T-cell (primary cell): ENCODE measurements at regions not wholly inside any gene's neighbourhood (a gene's known extent, or its start where the extent isn't known, plus 50 kb on each side); places are given as distances from the start of the nearest gene placed in this dataset.
"Not testable (repeated sequence)": the region's sequence is repeated elsewhere in the genome, so short reads cannot be mapped to it uniquely, and the experiment has no call there.

Source experiments
- ATAC-seq, 4 experiments: fragments of 200-7000 bp in 3 of 4; fragments of 150-1000 bp in 1 of 4; cut with Tn5 transposase; replicated peaks in 1 of 4; 1 replicate in 3 of 4; 2 replicates in 1 of 4; pipeline ENCODE4 v1.10.0; 2021; ENCODE audit warnings: moderate library complexity in 3 of 4, mild to moderate bottlenecking in 2 of 4, moderate number of reproducible peaks in 1 of 4
- CTCF ChIA-PET, 2 donors: fragments of 300-600 bp; sonication (Branson Sonifier 250); formaldehyde crosslinking; loops; one replicate each; lab custom pipeline; 2022; ENCODE audit warnings: antibody characterized with exemption in 2 of 2; lab: Charles Lee
- POLR2A ChIA-PET, 2 donors: fragments of 300-600 bp; sonication (Branson Sonifier 250); formaldehyde crosslinking; loops; one replicate each; lab custom pipeline; 2022; ENCODE audit warnings: antibody characterized with exemption in 2 of 2; lab: Charles Lee
- DNase-seq, 35 experiments: peaks; one replicate each; pipeline versions ENCODE4 v3.0.0 to v3.0.0-alpha.2; 2013 to 2023
- H3K27ac ChIP-seq: one replicate; pipeline ENCODE4 v1.5.1; 2013; ENCODE audit warnings: low read length
- H3K27me3 ChIP-seq, 2 experiments: replicated peaks in 1 of 2; 1 replicate in 1 of 2; 2 replicates in 1 of 2; pipeline versions ENCODE4 v1.6.1 to v1.7.0; 2013; ENCODE audit warnings: low read length in 1 of 2, mixed read lengths in 1 of 2; ENCODE audit not compliant: control insufficient read depth in 2 of 2, insufficient read depth in 2 of 2; ENCODE audit errors: extremely low read depth in 1 of 2
- H3K36me3 ChIP-seq, 2 donors: 1 replicate in 1 of 2; 2 replicates in 1 of 2; pipeline versions ENCODE4 v1.6.1 to v1.7.0; 2013; ENCODE audit warnings: low read length in 1 of 2; ENCODE audit not compliant: control insufficient read depth in 2 of 2, insufficient read depth in 1 of 2; ENCODE audit errors: extremely low read depth in 1 of 2
- H3K4me1 ChIP-seq, 2 experiments: 1 replicate in 1 of 2; 2 replicates in 1 of 2; pipeline versions ENCODE4 v1.6.1 to v1.7.0; 2013; ENCODE audit warnings: low read length in 2 of 2, mixed read lengths in 1 of 2; ENCODE audit not compliant: insufficient read depth in 2 of 2, control insufficient read depth in 1 of 2; ENCODE audit errors: extremely low read depth in 1 of 2
- H3K4me3 ChIP-seq, 2 donors: 1 replicate in 1 of 2; 2 replicates in 1 of 2; pipeline versions ENCODE4 v1.5.1 to v1.7.0; 2013; ENCODE audit warnings: mild to moderate bottlenecking in 2 of 2, low read length in 1 of 2, moderate library complexity in 1 of 2; ENCODE audit not compliant: control insufficient read depth in 1 of 2; ENCODE audit errors: extremely low read depth in 1 of 2
- H3K9me3 ChIP-seq: 2 replicates; pipeline ENCODE4 v1.7.0; 2013
- H3K27ac Mint-ChIP-seq, 2 donors: one replicate each; pipeline ENCODE4 v1.8.0; 2020 to 2021; ENCODE audit warnings: mild to moderate bottlenecking in 2 of 2, mixed read lengths in 2 of 2
- H3K27me3 Mint-ChIP-seq, 2 donors: one replicate each; pipeline ENCODE4 v1.8.0; 2021 to 2022; ENCODE audit warnings: mixed read lengths in 2 of 2
- H3K36me3 Mint-ChIP-seq: one replicate; pipeline ENCODE4 v1.8.0; 2021; ENCODE audit warnings: mixed read lengths
- H3K4me1 Mint-ChIP-seq, 3 donors: one replicate each; pipeline ENCODE4 v1.8.0; 2020 to 2022; ENCODE audit warnings: mixed read lengths in 3 of 3, mild to moderate bottlenecking in 1 of 3
- H3K4me3 Mint-ChIP-seq, 3 donors: one replicate each; pipeline ENCODE4 v1.8.0; 2020 to 2022; ENCODE audit warnings: mild to moderate bottlenecking in 3 of 3, mixed read lengths in 3 of 3, moderate library complexity in 3 of 3
- H3K9me3 Mint-ChIP-seq, 3 donors: one replicate each; pipeline ENCODE4 v1.8.0; 2020 to 2022; ENCODE audit warnings: mixed read lengths in 3 of 3
- WGBS: methylation state at CpG from one replicate; pipeline ENCODE4 v1.1.5; 2013; ENCODE audit warnings: missing lambda C conversion rate; ENCODE audit not compliant: insufficient coverage; 5-methylcytosine and 5-hydroxymethylcytosine counted together

GRCh38 chr4:159420162-159421057 lies 317.5 kb downstream of the RAPGEF2 start:
- ATAC-seq, result no peak
- Histone ChIP-seq H3K4me1 (no peaks in the 10 kb centered on the region), H3K4me3 (no peak overlapping the region), H3K27ac (no peak overlapping the region), H3K27me3 (peaks cover 0 to 3% of the 10 kb centered on the region in 2 experiments), H3K9me3 (no peaks in the 10 kb centered on the region), H3K36me3 (no peaks in the 10 kb centered on the region)
- Mint-ChIP-seq H3K36me3 (no peaks in the 10 kb centered on the region), H3K4me1 (no peaks in the 10 kb centered on the region), H3K9me3 (peaks cover 0 to 4% (median 0%) of the 10 kb centered on the region in 3 donors), H3K27ac (no peak overlapping the region), H3K4me3 (no peak overlapping the region), H3K27me3 (no peaks in the 10 kb centered on the region)
- POLR2A ChIA-PET, result interaction anchor here in 1 of 2 donors (0.6 kb wide), 1 partner anchor 57 kb away, joined by 4 read pairs; no protein-coding TSS in a partner anchor
- DNase-seq, result no peak
- WGBS, result 86% methylated on average over 23 of the region's 25 CpGs
- CTCF ChIA-PET, result no interaction called here

GRCh38 chr4:159421058-159421419 lies 318.2 kb downstream of the RAPGEF2 start:
- H3K4me3 Mint-ChIP-seq, H3K9me3 ChIP-seq, POLR2A ChIA-PET, DNase-seq, H3K9me3 Mint-ChIP-seq, H3K4me1 Mint-ChIP-seq, H3K4me1 ChIP-seq, H3K27me3 ChIP-seq, H3K27ac Mint-ChIP-seq, CTCF ChIA-PET, H3K27me3 Mint-ChIP-seq, H3K27ac ChIP-seq, ATAC-seq, H3K36me3 Mint-ChIP-seq, H3K36me3 ChIP-seq, H3K4me3 ChIP-seq: not testable (repeated sequence)
- 92% methylated on average over 5 of the region's 5 CpGs for WGBS

- no peaks in the 10 kb centered on the region for H3K27me3 Mint-ChIP-seq
- no peak overlapping the region for H3K4me3 ChIP-seq
- CTCF ChIA-PET, result no interaction called here
- no peaks in the 10 kb centered on the region for H3K36me3 Mint-ChIP-seq
- no peaks in the 10 kb centered on the region for H3K4me1 ChIP-seq
- DNase-seq, result no peak
- H3K9me3 Mint-ChIP-seq, result peaks cover 0 to 4% (median 0%) of the 10 kb centered on the region in 3 donors
- WGBS, result 69% methylated on average over 3 of the region's 8 CpGs
- H3K27ac ChIP-seq, result no peak overlapping the region
- H3K4me3 Mint-ChIP-seq, result no peak overlapping the region
- POLR2A ChIA-PET, result no interaction called here
- no peaks in the 10 kb centered on the region for H3K9me3 ChIP-seq
- no peak for ATAC-seq
- peaks cover 0 to 3% of the 10 kb centered on the region in 2 experiments for H3K27me3 ChIP-seq
- no peaks in the 10 kb centered on the region for H3K4me1 Mint-ChIP-seq
- no peaks in the 10 kb centered on the region for H3K36me3 ChIP-seq
- no peak overlapping the region for H3K27ac Mint-ChIP-seq
These were observed 319.1 kb downstream of the RAPGEF2 start for GRCh38 chr4:159422019-159422418.

DNA sequence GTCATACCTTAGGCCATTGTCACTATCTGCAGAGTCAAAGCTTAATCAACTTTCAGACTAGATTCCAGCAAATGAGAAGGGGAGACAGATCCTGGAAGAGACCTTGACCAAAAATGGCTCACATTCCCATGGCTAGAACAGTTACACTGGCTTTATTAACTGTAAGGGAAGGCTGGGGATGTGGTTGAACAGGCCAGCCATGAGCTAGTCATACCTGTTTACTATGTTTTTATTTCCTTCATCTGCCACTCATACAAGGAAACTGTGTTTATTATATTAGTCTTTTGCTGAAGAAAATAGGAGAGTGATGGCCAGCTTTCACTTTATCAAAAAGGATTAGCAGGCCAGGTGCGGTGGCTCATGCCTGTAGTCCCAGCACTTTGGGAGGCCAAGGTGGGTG lies 319.7 kb downstream of the RAPGEF2 start:
- H3K4me3 ChIP-seq, result no peak overlapping the region
- no peaks in the 10 kb centered on the region for H3K36me3 ChIP-seq
- DNase-seq, result no peak
- H3K27ac ChIP-seq, result no peak overlapping the region
- no peak overlapping the region for H3K27ac Mint-ChIP-seq
- H3K9me3 ChIP-seq, result no peaks in the 10 kb centered on the region
- H3K4me1 Mint-ChIP-seq, result no peaks in the 10 kb centered on the region
- no CpG with 5 or more reads among the region's 1 CpG for WGBS
- no peaks in the 10 kb centered on the region for H3K4me1 ChIP-seq
- ATAC-seq, result no peak
- CTCF ChIA-PET, result no interaction called here
- H3K27me3 Mint-ChIP-seq, result no peaks in the 10 kb centered on the region
- no peaks in the 10 kb centered on the region for H3K36me3 Mint-ChIP-seq
- H3K9me3 Mint-ChIP-seq, result no peaks in the 10 kb centered on the region
- POLR2A ChIA-PET, result no interaction called here
- H3K4me3 Mint-ChIP-seq, result no peak overlapping the region
- peaks cover 0 to 3% of the 10 kb centered on the region in 2 experiments for H3K27me3 ChIP-seq

DNA sequence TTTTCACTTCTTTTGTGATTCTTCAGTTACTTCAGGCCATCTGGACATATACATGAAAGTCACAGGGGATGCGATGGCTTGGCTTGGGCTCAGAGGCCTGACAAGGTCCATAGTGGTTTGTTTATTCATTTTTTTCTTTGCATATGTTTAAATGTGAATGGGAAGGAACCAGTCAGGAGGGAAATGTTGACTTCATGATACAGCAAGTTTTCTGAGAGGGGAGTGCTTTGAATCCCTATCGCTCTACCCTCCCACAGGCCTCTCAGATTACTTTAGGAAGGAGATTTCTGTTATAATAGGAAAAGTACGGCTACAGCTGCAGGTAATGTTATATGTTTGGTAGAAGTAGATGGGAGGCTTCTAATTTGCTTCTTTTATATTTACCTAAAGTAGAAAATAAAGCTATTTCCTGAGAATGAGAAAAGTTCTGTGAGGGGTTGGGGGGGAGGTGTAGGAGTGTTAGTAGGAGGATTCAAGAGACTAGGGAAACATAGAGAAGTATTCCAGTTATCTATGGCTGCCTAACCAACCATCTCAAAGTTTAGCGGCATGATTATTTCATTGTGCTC lies 322.9 kb downstream of the RAPGEF2 start:
- DNase-seq (no peak), ATAC-seq (no peak)
- ChIA-PET CTCF (interaction anchor here in 1 of 2 donors (0.6 kb wide), 2 partner anchors 28 to 144 kb away, joined by 3 to 11 read pairs; no protein-coding TSS in a partner anchor), POLR2A (interaction anchor here in 1 of 2 donors (0.7 kb wide), 1 partner anchor 34 kb away, joined by 3 read pairs; no protein-coding TSS in a partner anchor)
- WGBS, result no CpG with 5 or more reads among the region's 4 CpGs
- Mint-ChIP-seq H3K27ac (no peak overlapping the region), H3K27me3 (no peaks in the 10 kb centered on the region), H3K4me1 (peaks cover 0 to 5% (median 0%) of the 10 kb centered on the region in 3 donors), H3K36me3 (no peaks in the 10 kb centered on the region), H3K9me3 (no peaks in the 10 kb centered on the region), H3K4me3 (no peak overlapping the region)
- Histone ChIP-seq H3K4me1 (no peaks in the 10 kb centered on the region), H3K36me3 (no peaks in the 10 kb centered on the region), H3K27ac (no peak overlapping the region), H3K4me3 (no peak overlapping the region), H3K27me3 (no peaks in the 10 kb centered on the region), H3K9me3 (no peaks in the 10 kb centered on the region)

DNA sequence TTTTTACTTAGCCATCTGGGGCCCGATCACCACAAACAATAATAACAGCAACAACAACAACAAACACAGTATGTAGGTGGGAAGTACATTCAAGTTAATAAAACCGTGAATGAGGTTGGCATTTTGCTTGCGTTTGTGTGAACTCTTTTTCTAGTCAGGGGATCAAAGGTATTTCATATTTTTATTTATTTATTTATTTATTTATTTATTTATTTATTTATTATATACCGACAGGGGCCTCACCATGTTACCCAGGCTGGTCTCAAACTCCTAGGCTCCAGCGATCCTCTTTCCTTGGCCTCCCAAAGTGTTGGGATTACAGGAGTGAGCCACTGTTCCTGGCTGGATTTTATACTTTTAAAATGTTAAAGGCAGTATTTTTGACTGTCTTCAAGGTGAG lies 325.4 kb downstream of the RAPGEF2 start:
- H3K4me1 ChIP-seq, result no peaks in the 10 kb centered on the region
- Mint-ChIP-seq H3K9me3 (no peaks in the 10 kb centered on the region), H3K27ac (no peak overlapping the region), H3K27me3 (peaks cover 5% of the 10 kb centered on the region in 2 donors), H3K36me3 (no peaks in the 10 kb centered on the region), H3K4me3 (no peak overlapping the region), H3K4me1 (peaks cover 0 to 5% (median 0%) of the 10 kb centered on the region in 3 donors)
- POLR2A ChIA-PET, result no interaction called here
- WGBS, result no CpG with 5 or more reads among the region's 5 CpGs
- H3K27me3 ChIP-seq, result no peaks in the 10 kb centered on the region
- CTCF ChIA-PET, result no interaction called here
- DNase-seq (no peak), ATAC-seq (no peak)
- H3K4me3 ChIP-seq, result no peak overlapping the region
- no peaks in the 10 kb centered on the region for H3K9me3 ChIP-seq
- H3K36me3 ChIP-seq, result no peaks in the 10 kb centered on the region
- no peak overlapping the region for H3K27ac ChIP-seq
